ENCODE measurements at regions not wholly inside any gene's neighbourhood (a gene's known extent, or its start where the extent isn't known, plus 50 kb on each side); places are given as distances from the start of the nearest gene placed in this dataset.

GRCh38 chr3:154549391-154549790 lies 119.4 kb upstream of the GPR149 start:
- intact Hi-C loops (cut with DNase I; ENCODE audit: low total_unique reads) = no loop called here
- Histone ChIP-seq H3K9me3 (no peaks in the 10 kb centered on the region), H3K27ac (no peak overlapping the region), H3K4me3 (no peak overlapping the region), H3K36me3 (no peaks in the 10 kb centered on the region), H3K4me1 (no peaks in the 10 kb centered on the region), H3K27me3 (replicated peaks in 1 of 7) (no peaks in the 10 kb centered on the region)
- 69 to 86% (median 74%) methylated on average over 3 of the region's 3 CpGs for WGBS, 5 donors
- no peak for DNase-seq
- TF ChIP-seq CTCF (IDR thresholded peaks at IDR 0.05 in 8 of 11, conservative IDR thresholded peaks at IDR 0.05 in 3 of 11) = no peak
- no peak for TF ChIP-seq POLR2AphosphoS5 (IDR thresholded peaks at IDR 0.05)
- TF ChIP-seq POLR2A (IDR thresholded peaks at IDR 0.05) = no peak

GRCh38 chr3:154548341-154548740 lies 118.4 kb upstream of the GPR149 start:
- Histone ChIP-seq H3K27ac (no peak overlapping the region), H3K9me3 (no peaks in the 10 kb centered on the region), H3K36me3 (no peaks in the 10 kb centered on the region), H3K4me1 (no peaks in the 10 kb centered on the region), H3K4me3 (no peak overlapping the region), H3K27me3 (replicated peaks in 1 of 7) (no peaks in the 10 kb centered on the region)
- DNase-seq = no peak
- no peak for TF ChIP-seq CTCF (IDR thresholded peaks at IDR 0.05 in 8 of 11, conservative IDR thresholded peaks at IDR 0.05 in 3 of 11)
- TF ChIP-seq POLR2A (IDR thresholded peaks at IDR 0.05) = no peak
- TF ChIP-seq POLR2AphosphoS5 (IDR thresholded peaks at IDR 0.05) = no peak
- WGBS, 5 donors = 68 to 89% (median 73%) methylated on average over 1 of the region's 1 CpG
- intact Hi-C loops (cut with DNase I; ENCODE audit: low total_unique reads) = no loop called here

GRCh38 chr3:154542837-154543236 lies 112.8 kb upstream of the GPR149 start:
- Histone ChIP-seq H3K27me3 (replicated peaks in 1 of 7) (no peaks in the 10 kb centered on the region), H3K4me1 (no peaks in the 10 kb centered on the region), H3K9me3 (no peaks in the 10 kb centered on the region), H3K4me3 (no peak overlapping the region), H3K27ac (no peak overlapping the region), H3K36me3 (no peaks in the 10 kb centered on the region)
- WGBS, 5 donors = 71 to 83% (median 75%) methylated on average over 3 of the region's 3 CpGs
- DNase-seq = no peak
- no peak for TF ChIP-seq POLR2AphosphoS5 (IDR thresholded peaks at IDR 0.05)
- TF ChIP-seq POLR2A (IDR thresholded peaks at IDR 0.05) = no peak
- no peak for TF ChIP-seq CTCF (IDR thresholded peaks at IDR 0.05 in 8 of 11, conservative IDR thresholded peaks at IDR 0.05 in 3 of 11)
- intact Hi-C loops (cut with DNase I; ENCODE audit: low total_unique reads) = no loop called here

- no peak for DNase-seq
- WGBS, 5 donors = 78 to 96% (median 81%) methylated on average over 2 of the region's 2 CpGs
- TF ChIP-seq POLR2A (IDR thresholded peaks at IDR 0.05) (no peak), POLR2AphosphoS5 (IDR thresholded peaks at IDR 0.05) (no peak), CTCF (IDR thresholded peaks at IDR 0.05 in 8 of 11, conservative IDR thresholded peaks at IDR 0.05 in 3 of 11) (no peak)
- Histone ChIP-seq H3K9me3 (no peaks in the 10 kb centered on the region), H3K36me3 (no peaks in the 10 kb centered on the region), H3K4me1 (no peaks in the 10 kb centered on the region), H3K4me3 (no peak overlapping the region), H3K27ac (no peak overlapping the region), H3K27me3 (replicated peaks in 1 of 7) (no peaks in the 10 kb centered on the region)
- intact Hi-C loops (cut with DNase I; ENCODE audit: low total_unique reads) = no loop called here
These were observed 111.1 kb upstream of the GPR149 start for GRCh38 chr3:154540950-154541604.

Data from spleen (tissue), 11 donors.